ENCODE measurements at regions not wholly inside any gene's neighbourhood (a gene's known extent, or its start where the extent isn't known, plus 50 kb on each side); places are given as distances from the start of the nearest gene placed in this dataset.

GRCh38 chr3:10678796-10679376 lies 137.1 kb upstream of the SLC6A11 start:
- no peak overlapping the region for H3K27ac Mint-ChIP-seq (ENCODE audit: low read depth, unreplicated experiment)
- peaks cover 37% of the 10 kb centered on the region for H3K27me3 Mint-ChIP-seq (ENCODE audit: insufficient read depth, unreplicated experiment)
- TF ChIP-seq CTCF (IDR thresholded peaks at IDR 0.05; ENCODE audit: unreplicated experiment): no peak
- H3K36me3 Mint-ChIP-seq (ENCODE audit: insufficient read depth, unreplicated experiment): no peaks in the 10 kb centered on the region
- CTCF ChIA-PET: no interaction called here
- no peak overlapping the region for H3K4me3 Mint-ChIP-seq (ENCODE audit: unreplicated experiment)
- no peaks in the 10 kb centered on the region for H3K9me3 Mint-ChIP-seq (ENCODE audit: unreplicated experiment)
- intact Hi-C loops (cut with micrococcal nuclease): no loop called here
- DNase-seq (ENCODE audit: unreplicated experiment): no peak
- H3K4me1 Mint-ChIP-seq (ENCODE audit: insufficient read depth, unreplicated experiment): no peaks in the 10 kb centered on the region
- POLR2A ChIA-PET: no interaction called here
- no TSS peak for BruUV-seq (replicated peaks)

DNA sequence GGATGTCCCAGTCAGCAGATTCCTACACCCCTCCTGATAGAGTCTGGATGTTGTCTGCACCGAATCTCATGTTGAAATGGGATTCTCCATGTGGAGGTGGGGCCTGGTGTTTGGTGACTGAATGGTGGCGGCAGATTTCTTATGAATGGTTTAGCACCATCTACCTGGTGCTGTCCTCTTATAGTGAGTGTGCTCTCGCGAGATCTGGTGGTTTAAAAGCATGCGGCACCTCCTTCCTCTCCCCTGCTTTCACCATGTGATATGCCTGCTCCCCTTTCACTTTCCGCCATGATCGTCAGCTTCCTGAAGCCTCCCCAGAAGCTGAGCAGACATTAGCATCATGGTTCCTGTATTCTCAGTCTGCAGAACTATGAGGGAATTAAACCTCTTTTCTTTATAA lies 135.2 kb upstream of the SLC6A11 start:
- TF ChIP-seq CTCF (IDR thresholded peaks at IDR 0.05; ENCODE audit: unreplicated experiment): no peak
- BruUV-seq (replicated peaks): no TSS peak
- ChIA-PET CTCF (no interaction called here), POLR2A (no interaction called here)
- Mint-ChIP-seq H3K4me3 (ENCODE audit: unreplicated experiment) (no peak overlapping the region), H3K36me3 (ENCODE audit: insufficient read depth, unreplicated experiment) (no peaks in the 10 kb centered on the region), H3K9me3 (ENCODE audit: unreplicated experiment) (no peaks in the 10 kb centered on the region), H3K27me3 (ENCODE audit: insufficient read depth, unreplicated experiment) (peaks cover 37% of the 10 kb centered on the region), H3K4me1 (ENCODE audit: insufficient read depth, unreplicated experiment) (no peaks in the 10 kb centered on the region), H3K27ac (ENCODE audit: low read depth, unreplicated experiment) (no peak overlapping the region)
- intact Hi-C loops (cut with micrococcal nuclease): no loop called here
- no peak for DNase-seq (ENCODE audit: unreplicated experiment)

DNA sequence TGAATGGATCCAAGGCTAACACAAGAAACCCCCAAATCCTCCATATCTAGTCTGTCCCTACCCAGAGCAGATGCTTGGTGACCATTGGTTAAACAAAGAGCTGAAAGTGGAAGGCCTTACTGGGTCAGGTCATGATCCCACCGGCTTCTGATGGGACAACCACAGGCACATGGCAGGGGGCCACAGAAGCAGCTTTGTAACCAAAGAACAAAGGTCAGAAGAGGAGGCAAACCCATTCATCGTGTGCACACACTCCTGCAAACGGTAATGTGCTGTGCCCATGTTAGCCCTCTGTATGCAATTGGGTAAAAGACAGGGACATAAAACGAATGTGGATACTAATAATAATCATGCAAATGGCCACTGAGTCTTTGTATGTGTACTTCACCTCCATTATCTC lies 133.3 kb upstream of the SLC6A11 start:
- POLR2A ChIA-PET: no interaction called here
- BruUV-seq (replicated peaks): no TSS peak
- H3K4me3 Mint-ChIP-seq (ENCODE audit: unreplicated experiment): no peak overlapping the region

GRCh38 chr3:10683106-10683505 lies 132.9 kb upstream of the SLC6A11 start:
- no peak for DNase-seq (ENCODE audit: unreplicated experiment)
- H3K27me3 Mint-ChIP-seq (ENCODE audit: insufficient read depth, unreplicated experiment): peaks cover 30% of the 10 kb centered on the region
- BruUV-seq (replicated peaks): no TSS peak
- ChIA-PET CTCF (no interaction called here), POLR2A (no interaction called here)
- no peak overlapping the region for H3K4me3 Mint-ChIP-seq (ENCODE audit: unreplicated experiment)
- H3K27ac Mint-ChIP-seq (ENCODE audit: low read depth, unreplicated experiment): no peak overlapping the region
- no peak for TF ChIP-seq CTCF (IDR thresholded peaks at IDR 0.05; ENCODE audit: unreplicated experiment)
- no peaks in the 10 kb centered on the region for H3K9me3 Mint-ChIP-seq (ENCODE audit: unreplicated experiment)
- H3K4me1 Mint-ChIP-seq (ENCODE audit: insufficient read depth, unreplicated experiment): no peaks in the 10 kb centered on the region
- no peaks in the 10 kb centered on the region for H3K36me3 Mint-ChIP-seq (ENCODE audit: insufficient read depth, unreplicated experiment)
- intact Hi-C loops (cut with micrococcal nuclease): no loop called here

More for the DNA sequence above, 133.3 kb upstream of the SLC6A11 start:
- Mint-ChIP-seq H3K27me3 (ENCODE audit: insufficient read depth, unreplicated experiment) (peaks cover 30% of the 10 kb centered on the region), H3K9me3 (ENCODE audit: unreplicated experiment) (no peaks in the 10 kb centered on the region), H3K27ac (ENCODE audit: low read depth, unreplicated experiment) (no peak overlapping the region), H3K4me1 (ENCODE audit: insufficient read depth, unreplicated experiment) (no peaks in the 10 kb centered on the region), H3K36me3 (ENCODE audit: insufficient read depth, unreplicated experiment) (no peaks in the 10 kb centered on the region)
- intact Hi-C loops (cut with micrococcal nuclease): no loop called here
- CTCF ChIA-PET: no interaction called here
- TF ChIP-seq CTCF (IDR thresholded peaks at IDR 0.05; ENCODE audit: unreplicated experiment): no peak
- no peak for DNase-seq (ENCODE audit: unreplicated experiment)

Measured in MCF 10A (cell line).